ENCODE measurements at regions not wholly inside any gene's neighbourhood (a gene's known extent, or its start where the extent isn't known, plus 50 kb on each side); places are given as distances from the start of the nearest gene placed in this dataset.

DNA sequence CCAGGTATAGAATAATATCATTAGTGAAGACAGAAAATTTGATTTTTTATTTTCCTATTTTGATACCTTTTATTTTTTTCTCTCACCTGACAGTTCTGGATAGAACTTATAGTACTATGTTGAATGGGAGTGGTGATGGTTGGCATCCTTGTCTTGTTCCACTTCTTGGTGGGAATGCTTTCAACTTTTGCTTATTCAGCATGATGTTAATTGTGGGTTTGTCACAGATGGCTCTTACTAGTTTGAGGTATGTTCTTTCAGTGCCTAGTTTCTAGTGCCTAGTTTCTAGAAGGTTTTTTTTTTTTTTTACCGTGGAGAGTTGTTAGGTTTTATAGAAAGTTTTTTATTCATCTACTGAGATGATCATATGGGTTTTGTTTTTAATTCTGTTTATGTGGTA lies 516.3 kb upstream of the NOVA1 start:
- 0% methylated on average over 1 of the region's 1 CpG for WGBS, 2 donors
- Histone ChIP-seq H3K9me3 (peaks cover 0 to 12% (median 0%) of the 10 kb centered on the region in 11 donors), H3K36me3 (no peaks in the 10 kb centered on the region), H3K27me3 (no peaks in the 10 kb centered on the region), H3K4me3 (no peak overlapping the region), H3K27ac (no peak overlapping the region), H3K4me1 (no peaks in the 10 kb centered on the region)
- ATAC-seq = no peak
- no peak for DNase-seq
- intact Hi-C loops (cut with DNase I) = no loop called here
- TF ChIP-seq, protein P1, sequence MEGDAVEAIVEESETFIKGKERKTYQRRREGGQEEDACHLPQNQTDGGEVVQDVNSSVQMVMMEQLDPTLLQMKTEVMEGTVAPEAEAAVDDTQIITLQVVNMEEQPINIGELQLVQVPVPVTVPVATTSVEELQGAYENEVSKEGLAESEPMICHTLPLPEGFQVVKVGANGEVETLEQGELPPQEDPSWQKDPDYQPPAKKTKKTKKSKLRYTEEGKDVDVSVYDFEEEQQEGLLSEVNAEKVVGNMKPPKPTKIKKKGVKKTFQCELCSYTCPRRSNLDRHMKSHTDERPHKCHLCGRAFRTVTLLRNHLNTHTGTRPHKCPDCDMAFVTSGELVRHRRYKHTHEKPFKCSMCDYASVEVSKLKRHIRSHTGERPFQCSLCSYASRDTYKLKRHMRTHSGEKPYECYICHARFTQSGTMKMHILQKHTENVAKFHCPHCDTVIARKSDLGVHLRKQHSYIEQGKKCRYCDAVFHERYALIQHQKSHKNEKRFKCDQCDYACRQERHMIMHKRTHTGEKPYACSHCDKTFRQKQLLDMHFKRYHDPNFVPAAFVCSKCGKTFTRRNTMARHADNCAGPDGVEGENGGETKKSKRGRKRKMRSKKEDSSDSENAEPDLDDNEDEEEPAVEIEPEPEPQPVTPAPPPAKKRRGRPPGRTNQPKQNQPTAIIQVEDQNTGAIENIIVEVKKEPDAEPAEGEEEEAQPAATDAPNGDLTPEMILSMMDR (IDR thresholded peaks at IDR 0.05) = no peak

DNA sequence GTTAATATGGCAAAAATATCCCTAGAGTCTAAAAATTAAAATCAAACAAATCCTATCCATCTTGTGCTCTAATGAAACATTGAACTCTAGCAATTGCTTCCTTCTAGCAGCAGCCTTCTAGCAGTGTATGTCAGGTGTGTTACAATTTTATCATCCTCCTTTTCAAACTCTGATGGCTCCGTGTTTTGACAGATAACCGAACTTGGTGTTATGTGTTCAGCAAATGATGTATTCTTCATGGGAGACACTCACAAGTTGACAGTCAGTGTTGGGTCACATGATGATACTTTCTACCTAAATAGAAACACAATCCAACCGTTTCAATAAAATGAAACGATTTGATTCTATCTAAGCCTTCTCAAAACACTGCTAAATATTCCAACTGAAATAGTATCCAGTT lies 525.3 kb upstream of the NOVA1 start:
- 79 to 83% methylated on average over 4 of the region's 4 CpGs for WGBS, 2 donors
- intact Hi-C loops (cut with DNase I) = no loop called here
- H3K4me1 ChIP-seq = no peaks in the 10 kb centered on the region
- H3K9me3 ChIP-seq = peaks cover 0 to 41% (median 11%) of the 10 kb centered on the region in 11 donors
- ATAC-seq (no peak), DNase-seq (no peak)
- H3K27ac ChIP-seq = no peak overlapping the region
- H3K4me3 ChIP-seq = no peak overlapping the region
- H3K36me3 ChIP-seq = no peaks in the 10 kb centered on the region
- no peaks in the 10 kb centered on the region for H3K27me3 ChIP-seq
- TF ChIP-seq, protein P1 (IDR thresholded peaks at IDR 0.05) = no peak

DNA sequence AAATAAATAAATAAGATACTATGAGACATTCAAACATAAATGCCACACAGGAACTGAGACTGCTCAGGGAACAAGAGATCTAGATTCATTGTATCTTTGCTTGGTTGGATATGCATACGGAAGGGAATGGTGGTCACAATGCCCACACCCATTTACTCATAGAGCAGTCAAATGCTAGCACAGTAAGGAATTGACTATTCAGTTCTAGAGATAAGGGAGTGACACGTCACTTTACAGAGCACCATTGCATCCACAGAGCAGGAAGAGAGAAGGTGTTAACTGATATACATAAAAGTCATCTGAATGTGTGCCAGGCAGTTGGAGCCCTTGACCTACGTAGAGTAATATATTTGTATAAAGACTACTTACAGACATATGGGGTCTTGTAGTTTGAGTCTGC lies 530.0 kb upstream of the NOVA1 start:
- no peak for ATAC-seq
- peaks cover 0 to 15% (median 0%) of the 10 kb centered on the region in 11 donors for H3K9me3 ChIP-seq
- TF ChIP-seq, protein P1 (IDR thresholded peaks at IDR 0.05) = no peak
- no peaks in the 10 kb centered on the region for H3K27me3 ChIP-seq
- DNase-seq = no peak
- no peak overlapping the region for H3K27ac ChIP-seq
- intact Hi-C loops (cut with DNase I) = no loop called here
- no peak overlapping the region for H3K4me3 ChIP-seq
- 59 to 66% methylated on average over 3 of the region's 3 CpGs for WGBS, 2 donors
- H3K4me1 ChIP-seq = no peaks in the 10 kb centered on the region
- H3K36me3 ChIP-seq = no peaks in the 10 kb centered on the region

DNA sequence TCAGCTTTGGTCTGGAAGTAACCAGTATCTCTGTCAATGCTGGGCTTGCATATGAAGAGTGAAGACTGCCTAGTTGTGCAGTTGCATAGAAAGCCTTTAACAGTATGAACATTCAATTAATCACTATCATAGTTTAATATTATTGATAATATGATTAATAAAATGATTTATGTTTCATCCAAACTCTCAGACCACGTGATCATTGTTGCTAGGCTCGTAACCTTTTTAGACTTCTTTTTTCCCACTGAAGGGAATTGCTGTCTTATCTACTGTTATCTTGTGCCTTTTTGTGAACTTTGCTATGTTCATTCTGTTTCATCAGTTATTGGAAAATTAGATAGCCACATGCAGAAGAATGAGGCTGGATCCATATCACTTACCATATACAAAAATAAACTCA lies 536.4 kb upstream of the NOVA1 start:
- ATAC-seq (no peak), DNase-seq (no peak)
- Histone ChIP-seq H3K9me3 (peaks cover 0 to 4% (median 0%) of the 10 kb centered on the region in 11 donors), H3K4me3 (no peak overlapping the region), H3K4me1 (no peaks in the 10 kb centered on the region), H3K27me3 (no peaks in the 10 kb centered on the region), H3K36me3 (no peaks in the 10 kb centered on the region), H3K27ac (no peak overlapping the region)
- intact Hi-C loops (cut with DNase I) = no loop called here
- TF ChIP-seq, protein P1 (IDR thresholded peaks at IDR 0.05) = no peak
- WGBS, 2 donors = 75 to 77% methylated on average over 2 of the region's 2 CpGs

Measured in heart right ventricle (tissue), 16 donors.